ENCODE measurements at regions not wholly inside any gene's neighbourhood (a gene's known extent, or its start where the extent isn't known, plus 50 kb on each side); places are given as distances from the start of the nearest gene placed in this dataset.
"Not testable (repeated sequence)": the region's sequence is repeated elsewhere in the genome, so short reads cannot be mapped to it uniquely, and the experiment has no call there.

GRCh38 chr3:75320369-75320768 is 343.8 kb upstream of the FRG2C start:
- DNase-seq (ENCODE audit: low spot score) = no peak

GRCh38 chr3:75321060-75321459 is 343.1 kb upstream of the FRG2C start:
- no peak for DNase-seq (ENCODE audit: low spot score)

- DNase-seq (ENCODE audit: low spot score) = not testable (repeated sequence)
These were observed 340.2 kb upstream of the FRG2C start for GRCh38 chr3:75323936-75324335.

- no peak for DNase-seq (ENCODE audit: low spot score)
These were observed 338.4 kb upstream of the FRG2C start for GRCh38 chr3:75325716-75326115.

- no peak for DNase-seq (ENCODE audit: low spot score)
These were observed 336.7 kb upstream of the FRG2C start for GRCh38 chr3:75327453-75327852.

GRCh38 chr3:75329476-75330097 is 334.5 kb upstream of the FRG2C start:
- no peak for DNase-seq (ENCODE audit: low spot score)

GRCh38 chr3:75330446-75330845 is 333.7 kb upstream of the FRG2C start:
- not testable (repeated sequence) for DNase-seq (ENCODE audit: low spot score)

GRCh38 chr3:75332090-75332489 is 332.0 kb upstream of the FRG2C start:
- not testable (repeated sequence) for DNase-seq (ENCODE audit: low spot score)

GRCh38 chr3:75332794-75333193 is 331.3 kb upstream of the FRG2C start:
- no peak for DNase-seq (ENCODE audit: low spot score)

- DNase-seq (ENCODE audit: low spot score) = no peak
These were observed 329.8 kb upstream of the FRG2C start for GRCh38 chr3:75334299-75334698.

GRCh38 chr3:75337226-75337900 is 326.8 kb upstream of the FRG2C start:
- no peak for DNase-seq (ENCODE audit: low spot score)

GRCh38 chr3:75338342-75338741 is 325.8 kb upstream of the FRG2C start:
- no peak for DNase-seq (ENCODE audit: low spot score)

- no peak for DNase-seq (ENCODE audit: low spot score)
These were observed 322.6 kb upstream of the FRG2C start for GRCh38 chr3:75341324-75342067.

GRCh38 chr3:75342425-75342824 is 321.7 kb upstream of the FRG2C start:
- no peak for DNase-seq (ENCODE audit: low spot score)

- not testable (repeated sequence) for DNase-seq (ENCODE audit: low spot score)
These were observed 313.6 kb upstream of the FRG2C start for GRCh38 chr3:75350536-75350935.

- DNase-seq (ENCODE audit: low spot score) = not testable (repeated sequence)
These were observed 301.9 kb upstream of the FRG2C start for GRCh38 chr3:75362086-75362784.

GRCh38 chr3:75372964-75373363 is 291.2 kb upstream of the FRG2C start:
- not testable (repeated sequence) for DNase-seq (ENCODE audit: low spot score)

- DNase-seq (ENCODE audit: low spot score) = not testable (repeated sequence)
These were observed 284.3 kb upstream of the FRG2C start for GRCh38 chr3:75379840-75380239.

GRCh38 chr3:75380276-75380771 is 283.8 kb upstream of the FRG2C start:
- DNase-seq (ENCODE audit: low spot score) = no peak

GRCh38 chr3:75384016-75384415 is 280.1 kb upstream of the FRG2C start:
- DNase-seq (ENCODE audit: low spot score) = not testable (repeated sequence)

GRCh38 chr3:75388486-75389124 is 275.5 kb upstream of the FRG2C start:
- not testable (repeated sequence) for DNase-seq (ENCODE audit: low spot score)

All from H4 (cell line).